ENCODE measurements at regions not wholly inside any gene's neighbourhood (a gene's known extent, or its start where the extent isn't known, plus 50 kb on each side); places are given as distances from the start of the nearest gene placed in this dataset.

- no peak for TF ChIP-seq CTCF (IDR thresholded peaks at IDR 0.05)
- TF ChIP-seq POLR2A (IDR thresholded peaks at IDR 0.05): no peak
Observed at GRCh38 chr2:133690780-133691179, 122.5 kb upstream of the NCKAP5 start.
